DOHH2 (cell line): ENCODE measurements at regions not wholly inside any gene's neighbourhood (a gene's known extent, or its start where the extent isn't known, plus 50 kb on each side); places are given as distances from the start of the nearest gene placed in this dataset.

Source experiments
- EZH2phosphoT487 ChIP-seq: fragments of 200-600 bp; sonication (generic); IDR thresholded peaks from 2 replicates; pipeline ENCODE4 v1.6.1; 2017; ENCODE audit warnings: borderline replicate concordance, mild to moderate bottlenecking, antibody characterized with exemption, low read length, moderate library complexity, mixed read lengths
- TF ChIP-seq, protein P1 (sequence below): fragments of 200-600 bp; sonication (generic); IDR thresholded peaks from one replicate; pipeline ENCODE4 v1.5.1; 2014; ENCODE audit warnings: antibody characterized with exemption, mild to moderate bottlenecking, low read depth, low read length; ENCODE audit not compliant: poor library complexity, severe bottlenecking

DNA sequence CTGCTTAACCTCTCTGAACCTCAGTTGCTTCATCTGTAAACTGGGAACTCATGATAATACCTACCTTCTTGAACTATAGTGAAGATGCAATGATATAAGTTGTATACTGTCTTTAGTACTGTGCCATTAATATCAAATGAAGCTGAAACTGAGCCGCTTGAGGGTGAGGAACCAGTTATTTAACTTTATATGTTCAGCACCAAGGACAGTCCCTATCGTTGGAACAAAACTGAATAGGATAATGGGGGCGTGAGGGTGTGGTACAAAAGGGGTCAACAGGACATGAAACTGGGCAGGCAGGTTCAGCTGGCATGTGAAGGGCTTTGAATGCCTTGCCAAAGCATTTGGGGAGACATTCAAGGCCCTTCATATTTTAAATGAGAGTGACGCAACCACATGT, 112.6 kb downstream of the C11orf91 start:
- TF ChIP-seq, protein P1, sequence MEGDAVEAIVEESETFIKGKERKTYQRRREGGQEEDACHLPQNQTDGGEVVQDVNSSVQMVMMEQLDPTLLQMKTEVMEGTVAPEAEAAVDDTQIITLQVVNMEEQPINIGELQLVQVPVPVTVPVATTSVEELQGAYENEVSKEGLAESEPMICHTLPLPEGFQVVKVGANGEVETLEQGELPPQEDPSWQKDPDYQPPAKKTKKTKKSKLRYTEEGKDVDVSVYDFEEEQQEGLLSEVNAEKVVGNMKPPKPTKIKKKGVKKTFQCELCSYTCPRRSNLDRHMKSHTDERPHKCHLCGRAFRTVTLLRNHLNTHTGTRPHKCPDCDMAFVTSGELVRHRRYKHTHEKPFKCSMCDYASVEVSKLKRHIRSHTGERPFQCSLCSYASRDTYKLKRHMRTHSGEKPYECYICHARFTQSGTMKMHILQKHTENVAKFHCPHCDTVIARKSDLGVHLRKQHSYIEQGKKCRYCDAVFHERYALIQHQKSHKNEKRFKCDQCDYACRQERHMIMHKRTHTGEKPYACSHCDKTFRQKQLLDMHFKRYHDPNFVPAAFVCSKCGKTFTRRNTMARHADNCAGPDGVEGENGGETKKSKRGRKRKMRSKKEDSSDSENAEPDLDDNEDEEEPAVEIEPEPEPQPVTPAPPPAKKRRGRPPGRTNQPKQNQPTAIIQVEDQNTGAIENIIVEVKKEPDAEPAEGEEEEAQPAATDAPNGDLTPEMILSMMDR: no peak
- no peak for TF ChIP-seq EZH2phosphoT487
